Neuron (in vitro differentiated cells): ENCODE measurements at regions not wholly inside any gene's neighbourhood (a gene's known extent, or its start where the extent isn't known, plus 50 kb on each side); places are given as distances from the start of the nearest gene placed in this dataset.

Source experiments
- H2AFZ ChIP-seq: one replicate; pipeline ENCODE4 v1.6.1; 2013; ENCODE audit warnings: low read depth, mild to moderate bottlenecking, inconsistent platforms, low read length, moderate library complexity
- H3K27me3 ChIP-seq: one replicate; pipeline ENCODE4 v1.6.1; 2013; ENCODE audit warnings: low read length; ENCODE audit not compliant: insufficient read depth
- H3K36me3 ChIP-seq: one replicate; pipeline ENCODE4 v1.6.1; 2013; ENCODE audit warnings: low read length; ENCODE audit not compliant: insufficient read depth
- H3K4me1 ChIP-seq: one replicate; pipeline ENCODE4 v1.6.1; 2013; ENCODE audit warnings: low read length; ENCODE audit not compliant: insufficient read depth
- H3K4me3 ChIP-seq: 2 replicates; pipeline ENCODE4 v1.5.1; 2013; ENCODE audit warnings: mild to moderate bottlenecking, low read length, moderate library complexity
- H3K9me3 ChIP-seq: one replicate; pipeline ENCODE4 v1.6.1; 2013; ENCODE audit warnings: low read length

- no peaks in the 10 kb centered on the region for H3K27me3 ChIP-seq
- H2AFZ ChIP-seq: no peak overlapping the region
- no peaks in the 10 kb centered on the region for H3K36me3 ChIP-seq
- H3K9me3 ChIP-seq: no peaks in the 10 kb centered on the region
- no peak overlapping the region for H3K4me3 ChIP-seq
- no peaks in the 10 kb centered on the region for H3K4me1 ChIP-seq
These were observed 220.3 kb downstream of the ASCL1 start for GRCh38 chr12:103177639-103178255.

- Histone ChIP-seq H3K9me3 (no peaks in the 10 kb centered on the region), H3K4me3 (no peak overlapping the region), H3K27me3 (no peaks in the 10 kb centered on the region), H2AFZ (no peak overlapping the region), H3K4me1 (no peaks in the 10 kb centered on the region), H3K36me3 (no peaks in the 10 kb centered on the region)
These were observed 221.0 kb downstream of the ASCL1 start for GRCh38 chr12:103178366-103179080.

- no peaks in the 10 kb centered on the region for H3K36me3 ChIP-seq
- H3K9me3 ChIP-seq: no peaks in the 10 kb centered on the region
- no peak overlapping the region for H3K4me3 ChIP-seq
- no peak overlapping the region for H2AFZ ChIP-seq
- H3K4me1 ChIP-seq: no peaks in the 10 kb centered on the region
- H3K27me3 ChIP-seq: no peaks in the 10 kb centered on the region
These were observed 224.1 kb downstream of the ASCL1 start for GRCh38 chr12:103181366-103182152.

GRCh38 chr12:103182299-103182698 lies 224.8 kb downstream of the ASCL1 start:
- no peak overlapping the region for H2AFZ ChIP-seq
- no peak overlapping the region for H3K4me3 ChIP-seq
- H3K9me3 ChIP-seq: no peaks in the 10 kb centered on the region
- H3K36me3 ChIP-seq: no peaks in the 10 kb centered on the region
- H3K27me3 ChIP-seq: no peaks in the 10 kb centered on the region
- no peaks in the 10 kb centered on the region for H3K4me1 ChIP-seq

- Histone ChIP-seq H3K9me3 (no peaks in the 10 kb centered on the region), H3K36me3 (no peaks in the 10 kb centered on the region), H3K27me3 (no peaks in the 10 kb centered on the region), H2AFZ (no peak overlapping the region), H3K4me1 (no peaks in the 10 kb centered on the region), H3K4me3 (no peak overlapping the region)
These were observed 239.0 kb downstream of the ASCL1 start for GRCh38 chr12:103196467-103196866.

- Histone ChIP-seq H3K4me3 (no peak overlapping the region), H3K4me1 (no peaks in the 10 kb centered on the region), H3K9me3 (no peaks in the 10 kb centered on the region), H3K36me3 (no peaks in the 10 kb centered on the region), H2AFZ (no peak overlapping the region), H3K27me3 (no peaks in the 10 kb centered on the region)
These were observed 240.4 kb downstream of the ASCL1 start for GRCh38 chr12:103197725-103198388.

- Histone ChIP-seq H3K4me1 (no peaks in the 10 kb centered on the region), H3K36me3 (no peaks in the 10 kb centered on the region), H3K4me3 (no peak overlapping the region), H3K27me3 (no peaks in the 10 kb centered on the region), H3K9me3 (no peaks in the 10 kb centered on the region), H2AFZ (no peak overlapping the region)
These were observed 241.0 kb downstream of the ASCL1 start for GRCh38 chr12:103198499-103198898.

- Histone ChIP-seq H3K36me3 (no peaks in the 10 kb centered on the region), H3K4me1 (peaks cover 2% of the 10 kb centered on the region), H3K27me3 (no peaks in the 10 kb centered on the region), H3K4me3 (no peak overlapping the region), H3K9me3 (no peaks in the 10 kb centered on the region), H2AFZ (no peak overlapping the region)
These were observed 248.4 kb downstream of the ASCL1 start for GRCh38 chr12:103205906-103206305.

GRCh38 chr12:103207936-103208335 lies 250.5 kb downstream of the ASCL1 start:
- H2AFZ ChIP-seq: no peak overlapping the region
- no peaks in the 10 kb centered on the region for H3K9me3 ChIP-seq
- H3K36me3 ChIP-seq: no peaks in the 10 kb centered on the region
- peaks cover 2% of the 10 kb centered on the region for H3K4me1 ChIP-seq
- H3K4me3 ChIP-seq: no peak overlapping the region
- no peaks in the 10 kb centered on the region for H3K27me3 ChIP-seq

GRCh38 chr12:103241184-103241583 lies 254.6 kb downstream of the C12orf42 start:
- H3K9me3 ChIP-seq: no peaks in the 10 kb centered on the region

GRCh38 chr12:103244596-103244995 lies 251.2 kb downstream of the C12orf42 start:
- no peaks in the 10 kb centered on the region for H3K9me3 ChIP-seq
- no peak overlapping the region for H2AFZ ChIP-seq
- no peaks in the 10 kb centered on the region for H3K36me3 ChIP-seq
- H3K4me1 ChIP-seq: no peaks in the 10 kb centered on the region
- no peak overlapping the region for H3K4me3 ChIP-seq
- H3K27me3 ChIP-seq: no peaks in the 10 kb centered on the region

More at GRCh38 chr12:103241184-103241583, 254.6 kb downstream of the C12orf42 start:
- no peaks in the 10 kb centered on the region for H3K4me1 ChIP-seq
- no peaks in the 10 kb centered on the region for H3K27me3 ChIP-seq
- H3K4me3 ChIP-seq: no peak overlapping the region
- no peak overlapping the region for H2AFZ ChIP-seq
- H3K36me3 ChIP-seq: no peaks in the 10 kb centered on the region

- no peak overlapping the region for H3K4me3 ChIP-seq
- no peak overlapping the region for H2AFZ ChIP-seq
- no peaks in the 10 kb centered on the region for H3K4me1 ChIP-seq
- no peaks in the 10 kb centered on the region for H3K27me3 ChIP-seq
- no peaks in the 10 kb centered on the region for H3K9me3 ChIP-seq
- no peaks in the 10 kb centered on the region for H3K36me3 ChIP-seq
These were observed 248.2 kb downstream of the C12orf42 start for GRCh38 chr12:103247531-103247930.

GRCh38 chr12:103249607-103250006 lies 246.2 kb downstream of the C12orf42 start:
- Histone ChIP-seq H3K27me3 (no peaks in the 10 kb centered on the region), H2AFZ (no peak overlapping the region), H3K4me1 (no peaks in the 10 kb centered on the region), H3K4me3 (no peak overlapping the region), H3K9me3 (no peaks in the 10 kb centered on the region), H3K36me3 (no peaks in the 10 kb centered on the region)
